ENCODE measurements at regions not wholly inside any gene's neighbourhood (a gene's known extent, or its start where the extent isn't known, plus 50 kb on each side); places are given as distances from the start of the nearest gene placed in this dataset.

DNA sequence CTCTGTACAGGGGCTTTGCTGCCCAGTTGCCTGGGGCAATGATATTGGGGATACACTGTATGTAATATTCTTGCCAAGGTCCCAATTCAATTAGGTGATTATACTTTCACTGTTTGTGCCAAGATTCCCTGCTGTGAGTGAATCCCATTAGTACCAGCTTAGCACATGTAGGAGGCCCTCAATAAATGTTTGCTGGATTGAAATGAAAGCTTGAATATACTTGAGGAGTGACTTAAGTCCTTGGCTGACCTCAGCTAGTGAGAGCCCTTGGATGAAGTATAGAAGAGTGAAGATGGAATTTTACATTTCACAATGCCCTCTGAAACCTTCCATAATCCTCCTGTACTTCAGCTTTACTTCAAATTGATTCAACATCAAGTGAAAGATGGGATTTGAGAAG lies 102.9 kb downstream of the GATA6 start:
- intact Hi-C loops (cut with DNase I): loop anchor here (10.0 kb wide), 1 partner anchor 47 kb away; no protein-coding TSS in a partner anchor
- ATAC-seq: no peak

GRCh38 chr18:22271030-22271429 lies 101.6 kb downstream of the GATA6 start:
- DNase-seq (ENCODE audit: low spot score) (no peak), ATAC-seq (no peak)
- intact Hi-C loops (cut with DNase I): loop anchor here (10.0 kb wide), 1 partner anchor 46 kb away; no protein-coding TSS in a partner anchor

More for the DNA sequence above, 102.9 kb downstream of the GATA6 start:
- no peak for DNase-seq (ENCODE audit: low spot score)

DNA sequence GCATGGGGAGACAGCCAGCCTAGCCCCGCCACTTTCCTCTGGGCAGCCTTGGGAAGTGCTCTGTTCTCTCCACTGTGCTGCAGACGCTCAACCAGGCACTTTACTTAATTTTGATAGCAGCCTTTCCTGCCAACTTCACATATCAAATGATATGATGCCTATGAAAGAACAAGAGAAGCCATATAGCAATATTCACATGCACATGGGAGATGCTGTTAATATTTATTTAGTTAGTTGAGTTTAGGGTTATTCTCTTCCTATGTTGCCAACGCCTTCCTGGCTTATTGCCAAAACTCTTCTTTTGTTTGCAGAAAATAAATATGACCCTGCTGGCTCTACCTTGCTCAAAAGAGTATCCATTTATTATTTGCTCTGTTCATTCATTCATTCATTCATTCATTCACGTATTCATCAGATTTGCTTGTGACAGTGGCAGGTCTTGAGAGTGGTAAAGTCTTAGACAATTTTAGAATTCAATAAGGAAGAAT lies 99.3 kb downstream of the GATA6 start:
- ATAC-seq: no peak
- intact Hi-C loops (cut with DNase I): no loop called here

DNA sequence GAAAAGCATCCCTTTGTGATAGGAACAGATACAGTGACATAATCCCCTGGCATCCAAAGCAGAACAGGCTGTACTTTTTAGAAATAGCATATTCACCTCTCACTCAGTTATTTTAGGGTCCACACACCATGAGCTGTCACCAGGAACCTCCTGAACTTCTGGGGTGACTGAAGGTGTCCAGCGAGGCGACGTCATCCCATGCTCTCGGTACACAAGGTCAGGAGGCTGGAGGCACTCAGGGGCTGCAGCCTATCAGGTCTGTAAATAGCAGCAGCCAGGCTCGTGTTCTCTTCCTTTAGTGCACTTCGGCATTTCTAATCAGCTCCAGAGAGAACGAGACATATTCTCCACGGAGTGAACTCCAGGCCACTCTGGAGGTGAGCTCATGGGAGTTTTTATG lies 98.3 kb downstream of the GATA6 start:
- intact Hi-C loops (cut with DNase I): no loop called here
- DNase-seq (ENCODE audit: low spot score) (no peak), ATAC-seq (no peak)

More for the DNA sequence above, 99.3 kb downstream of the GATA6 start:
- no peak for DNase-seq (ENCODE audit: low spot score)

DNA sequence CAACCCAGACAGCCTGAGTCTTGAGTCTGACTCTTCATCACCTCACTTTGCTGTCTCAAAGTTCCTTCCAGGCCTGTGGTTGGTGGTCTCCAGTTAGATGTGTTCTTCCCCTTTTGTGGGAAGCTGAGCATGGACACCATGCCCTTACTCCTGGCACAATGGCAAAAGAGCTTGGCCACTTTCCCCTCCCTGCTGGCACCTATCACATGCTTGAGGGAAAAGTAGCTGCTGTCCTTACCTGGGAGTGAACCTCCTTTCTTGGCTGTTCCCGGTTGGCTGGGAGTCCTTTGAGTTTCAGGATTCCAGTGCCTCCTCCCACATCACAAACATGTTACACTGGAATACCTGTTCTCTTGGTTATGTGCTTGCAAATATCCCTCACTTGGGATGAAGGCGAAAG lies 97.8 kb downstream of the GATA6 start:
- intact Hi-C loops (cut with DNase I): no loop called here
- no peak for DNase-seq (ENCODE audit: low spot score)
- ATAC-seq: no peak

DNA sequence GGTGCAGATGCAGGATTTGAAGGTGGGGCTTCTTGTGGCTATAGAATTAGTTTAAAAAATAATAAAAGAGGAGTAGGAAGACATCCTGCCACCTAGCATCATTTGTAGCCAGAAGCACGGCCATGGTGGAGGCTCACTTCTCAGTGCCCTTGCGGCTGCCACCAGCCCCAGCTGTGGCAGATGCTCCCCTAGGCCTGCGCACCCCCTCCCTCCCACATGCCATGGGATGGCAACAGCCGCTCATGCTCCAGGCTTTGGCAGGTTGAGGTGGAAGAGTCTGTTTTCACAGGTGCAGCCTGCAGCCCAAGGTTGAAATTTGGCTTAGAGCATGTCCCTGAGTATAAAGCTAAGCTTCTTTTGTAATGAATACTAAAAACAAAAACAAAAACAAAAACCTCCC lies 96.4 kb downstream of the GATA6 start:
- no peak for DNase-seq (ENCODE audit: low spot score)
- intact Hi-C loops (cut with DNase I): no loop called here
- ATAC-seq: no peak

DNA sequence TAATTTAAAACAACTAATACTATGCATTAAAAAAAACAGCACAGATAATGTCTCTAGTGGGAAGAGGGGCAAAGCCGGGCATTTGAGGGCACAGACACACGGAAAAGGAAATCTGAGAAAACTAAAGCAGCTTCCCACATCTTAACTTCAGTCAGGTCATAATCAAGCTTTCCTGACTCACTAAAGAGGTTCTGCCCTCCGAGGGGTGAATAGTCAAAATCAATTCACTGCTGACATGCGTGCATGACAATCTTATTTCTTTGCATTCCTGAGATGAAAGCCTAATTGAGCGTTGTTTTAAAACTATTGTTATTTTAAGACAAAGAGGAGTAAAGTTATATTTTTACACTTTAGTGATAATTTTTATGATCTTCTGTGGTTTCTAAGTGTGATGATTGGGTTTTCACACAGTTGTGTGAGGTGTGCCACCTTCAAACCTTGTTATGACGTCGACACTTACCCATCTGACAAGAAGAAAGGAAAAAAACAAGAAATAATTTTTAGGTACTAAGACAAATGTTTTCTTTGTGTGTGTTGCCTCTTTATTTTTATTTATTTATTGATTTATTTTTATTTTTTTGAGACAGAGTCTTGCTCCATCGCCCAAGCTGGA lies 90.9 kb downstream of the GATA6 start:
- ATAC-seq (no peak), DNase-seq (ENCODE audit: low spot score) (no peak)
- intact Hi-C loops (cut with DNase I): no loop called here

DNA sequence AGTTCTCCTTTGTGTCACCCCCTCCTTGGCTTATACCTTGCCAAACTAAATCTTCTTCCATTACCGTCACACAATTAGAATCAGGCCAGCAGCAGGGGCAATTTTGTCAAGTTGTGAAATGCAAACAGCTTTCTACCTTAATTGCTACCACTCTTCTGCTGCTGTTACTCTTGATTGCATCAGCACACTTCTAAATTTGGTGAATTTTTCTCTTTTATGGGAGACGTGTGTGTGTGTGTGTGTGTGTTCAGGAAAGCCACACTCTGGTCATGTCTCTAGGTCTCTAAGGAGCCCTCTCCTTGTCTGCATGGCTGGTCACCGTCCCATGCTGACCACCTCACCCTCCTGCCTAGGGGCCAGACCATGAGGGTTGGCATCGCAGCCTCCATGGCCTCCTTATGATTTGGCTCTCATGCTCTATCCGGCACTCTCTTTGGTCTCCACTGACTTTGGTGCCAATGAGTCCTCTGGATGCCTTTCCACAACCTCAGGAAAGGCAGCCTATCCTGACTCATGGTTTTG lies 87.7 kb downstream of the GATA6 start:
- no peak for ATAC-seq
- intact Hi-C loops (cut with DNase I): no loop called here

GRCh38 chr18:22254088-22254487 lies 84.7 kb downstream of the GATA6 start:
- DNase-seq (ENCODE audit: low spot score): no peak
- intact Hi-C loops (cut with DNase I): no loop called here
- ATAC-seq: no peak

More for the DNA sequence above, 87.7 kb downstream of the GATA6 start:
- no peak for DNase-seq (ENCODE audit: low spot score)

GRCh38 chr18:22253676-22254075 lies 84.3 kb downstream of the GATA6 start:
- intact Hi-C loops (cut with DNase I): no loop called here
- DNase-seq (ENCODE audit: low spot score) (no peak), ATAC-seq (no peak)

- DNase-seq (ENCODE audit: low spot score) (no peak), ATAC-seq (no peak)
- intact Hi-C loops (cut with DNase I): no loop called here
These were observed 83.8 kb downstream of the GATA6 start for GRCh38 chr18:22253156-22253555.
